SK-N-SH treated with all-trans-retinoic acid at 6 μM for 48 hours (cell line): ENCODE measurements at regions not wholly inside any gene's neighbourhood (a gene's known extent, or its start where the extent isn't known, plus 50 kb on each side); places are given as distances from the start of the nearest gene placed in this dataset.
"Not testable (repeated sequence)": the region's sequence is repeated elsewhere in the genome, so short reads cannot be mapped to it uniquely, and the experiment has no call there.

Experiments used
- ARNTL ChIP-seq: fragments of 450-650 bp; formaldehyde crosslinking; IDR thresholded peaks from 2 replicates; pipeline ENCODE4 v1.5.0; 2020; ENCODE audit warnings: low read depth, mild to moderate bottlenecking, moderate library complexity, borderline replicate concordance
- CSDC2 ChIP-seq: fragments of 250-450 bp; sonication (Bioruptor Pico); IDR thresholded peaks from 2 replicates; pipeline ENCODE4 v1.5.0; 2020; ENCODE audit warnings: mild to moderate bottlenecking, moderate library complexity

DNA sequence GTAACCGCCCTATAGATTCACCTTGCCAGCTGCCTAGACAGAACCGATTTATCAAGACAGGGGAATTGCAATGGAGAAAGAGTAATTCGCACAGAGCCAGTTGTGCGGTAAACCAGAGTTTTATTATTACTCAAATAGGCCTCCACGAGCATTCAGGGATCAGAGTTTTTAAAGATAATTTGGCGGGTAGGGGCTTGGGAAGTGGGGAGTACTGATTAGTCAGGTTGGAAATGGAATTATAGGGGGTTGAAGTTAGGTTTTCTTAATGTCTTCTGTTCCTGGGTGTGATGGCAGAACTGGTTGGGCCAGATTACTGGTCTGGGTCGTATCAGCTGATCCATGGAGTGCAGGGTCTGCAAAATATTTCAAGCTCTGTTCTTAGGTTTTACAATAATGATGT, 756.9 kb upstream of the ADGRB3 start:
- TF ChIP-seq ARNTL (CRISPR knock-in tag); CSDC2: not testable (repeated sequence)
